GM10266 (cell line): ENCODE measurements at regions not wholly inside any gene's neighbourhood (a gene's known extent, or its start where the extent isn't known, plus 50 kb on each side); places are given as distances from the start of the nearest gene placed in this dataset.

Experiments
- DNase-seq: peaks from one replicate; pipeline ENCODE4 v3.0.0; 2012; ENCODE audit errors: extremely low spot score
- CTCF ChIP-seq: IDR thresholded peaks from 2 replicates; pipeline ENCODE4 v1.5.1; 2012; ENCODE audit warnings: mild to moderate bottlenecking, low read depth; ENCODE audit not compliant: control insufficient read depth, insufficient read depth; ENCODE audit errors: missing control alignments

- no peak for DNase-seq
- no peak for TF ChIP-seq CTCF
Measured at GRCh38 chr9:87135074-87135473, 187.8 kb upstream of the GAS1 start.

- DNase-seq = no peak
- TF ChIP-seq CTCF = no peak
Measured at GRCh38 chr9:87137718-87138117, 190.4 kb upstream of the GAS1 start.

- TF ChIP-seq CTCF = no peak
- DNase-seq = no peak
Measured at GRCh38 chr9:87138128-87139040, 191.1 kb upstream of the GAS1 start.

- no peak for DNase-seq
- no peak for TF ChIP-seq CTCF
Measured at GRCh38 chr9:87139099-87139730, 191.9 kb upstream of the GAS1 start.

- DNase-seq = no peak
- no peak for TF ChIP-seq CTCF
Measured at GRCh38 chr9:87140142-87140541, 192.8 kb upstream of the GAS1 start.

- TF ChIP-seq CTCF = no peak
- DNase-seq = no peak
Measured at GRCh38 chr9:87140605-87141109, 193.4 kb upstream of the GAS1 start.

GRCh38 chr9:87141124-87141523 lies 193.8 kb upstream of the GAS1 start:
- DNase-seq = no peak
- no peak for TF ChIP-seq CTCF
